Hepatocyte (in vitro differentiated cells): ENCODE measurements at regions not wholly inside any gene's neighbourhood (a gene's known extent, or its start where the extent isn't known, plus 50 kb on each side); places are given as distances from the start of the nearest gene placed in this dataset.

Experiments used
- DNase-seq: peaks from one replicate; pipeline ENCODE4 v3.0.0-alpha.2; 2016; ENCODE audit warnings: low spot score
- H2AFZ ChIP-seq: fragments of 200-600 bp; sonication (generic); 2 replicates; pipeline ENCODE4 v1.6.0; 2016; ENCODE audit warnings: antibody characterized with exemption, mild to moderate bottlenecking
- H3K27ac ChIP-seq: fragments of 200-600 bp; sonication (generic); 2 replicates; pipeline ENCODE4 v1.5.1; 2016; ENCODE audit warnings: mild to moderate bottlenecking
- H3K27me3 ChIP-seq: fragments of 200-600 bp; sonication (generic); 2 replicates; pipeline ENCODE4 v1.6.1; 2016
- H3K36me3 ChIP-seq: fragments of 200-600 bp; sonication (generic); replicated peaks from 2 replicates; pipeline ENCODE4 v1.5.1; 2016; ENCODE audit warnings: low read depth; ENCODE audit not compliant: insufficient read depth
- H3K4me1 ChIP-seq: fragments of 200-600 bp; sonication (generic); 2 replicates; pipeline ENCODE4 v1.5.1; 2016; ENCODE audit warnings: mild to moderate bottlenecking, moderate library complexity; ENCODE audit not compliant: insufficient read depth
- H3K4me2 ChIP-seq: fragments of 200-600 bp; sonication (generic); 2 replicates; pipeline ENCODE4 v1.6.0; 2016
- H3K4me3 ChIP-seq: fragments of 200-600 bp; sonication (generic); 2 replicates; pipeline ENCODE4 v1.5.1; 2016; ENCODE audit warnings: mild to moderate bottlenecking
- H3K79me2 ChIP-seq: fragments of 200-600 bp; sonication (generic); 2 replicates; pipeline ENCODE4 v1.6.0; 2017; ENCODE audit warnings: mild to moderate bottlenecking
- H3K9me2 ChIP-seq: fragments of 200-600 bp; sonication (generic); replicated peaks from 2 replicates; pipeline ENCODE4 v1.6.0; 2017; ENCODE audit warnings: mild to moderate bottlenecking; ENCODE audit not compliant: insufficient read depth
- H3K9me3 ChIP-seq: fragments of 200-600 bp; sonication (generic); 2 replicates; pipeline ENCODE4 v1.5.1; 2016; ENCODE audit warnings: low read depth, mild to moderate bottlenecking
- H4K20me1 ChIP-seq: fragments of 200-600 bp; sonication (generic); 2 replicates; pipeline ENCODE4 v1.6.0; 2016; ENCODE audit warnings: mild to moderate bottlenecking; ENCODE audit not compliant: insufficient read depth, poor library complexity, severe bottlenecking
- EZH2 ChIP-seq: fragments of 200-600 bp; sonication (generic); IDR thresholded peaks from 2 replicates; pipeline ENCODE4 v1.6.1; 2016; ENCODE audit warnings: antibody characterized with exemption, mild to moderate bottlenecking, borderline replicate concordance
- EZH2phosphoT487 ChIP-seq: fragments of 200-600 bp; sonication (generic); IDR thresholded peaks from one replicate; pipeline ENCODE4 v1.6.1; 2018; ENCODE audit warnings: antibody characterized with exemption, mild to moderate bottlenecking, low read depth, moderate library complexity; ENCODE audit not compliant: unreplicated experiment, severe bottlenecking
- WGBS: methylation state at CpG from one replicate; pipeline ENCODE4 v1.1.6; 2016; ENCODE audit warnings: low lambda C conversion rate; ENCODE audit errors: missing lambda C conversion rate; 5-methylcytosine and 5-hydroxymethylcytosine counted together
- TF ChIP-seq, protein P1 (sequence below): fragments of 200-600 bp; sonication (generic); IDR thresholded peaks from 2 replicates; pipeline ENCODE4 v1.5.1; 2016; ENCODE audit warnings: antibody characterized with exemption, mild to moderate bottlenecking; ENCODE audit not compliant: poor library complexity

DNA sequence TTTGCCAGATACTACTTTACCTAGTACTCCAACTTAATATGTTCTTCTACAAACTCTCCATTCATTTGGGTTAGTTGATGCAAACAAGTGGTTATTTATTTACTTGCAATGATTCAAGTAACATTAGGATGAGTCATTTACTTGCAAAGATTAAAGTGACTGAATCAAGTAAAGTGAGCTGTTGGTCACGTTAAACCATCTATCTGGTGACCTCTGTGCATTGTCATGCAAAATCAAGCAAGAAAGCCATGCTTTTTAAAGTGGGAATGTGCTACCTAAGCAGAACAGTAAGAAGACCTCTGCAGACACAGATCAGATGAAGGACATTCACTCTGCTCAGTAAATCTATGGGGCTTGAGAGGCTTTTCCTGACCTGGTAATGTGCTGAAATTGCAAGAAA is 254.7 kb downstream of the LRRIQ3 start:
- H3K27ac ChIP-seq, result no peak overlapping the region
- no peaks in the 10 kb centered on the region for H3K9me2 ChIP-seq
- H3K4me1 ChIP-seq, result no peaks in the 10 kb centered on the region
- no peaks in the 10 kb centered on the region for H3K9me3 ChIP-seq
- peak; percentile 3 for DNase-seq
- 8% methylated on average over 1 of the region's 1 CpG for WGBS
- no peaks in the 10 kb centered on the region for H4K20me1 ChIP-seq
- no peaks in the 10 kb centered on the region for H3K79me2 ChIP-seq
- no peaks in the 10 kb centered on the region for H3K27me3 ChIP-seq
- no peaks in the 10 kb centered on the region for H3K36me3 ChIP-seq
- no peak overlapping the region for H3K4me3 ChIP-seq
- TF ChIP-seq, protein P1, sequence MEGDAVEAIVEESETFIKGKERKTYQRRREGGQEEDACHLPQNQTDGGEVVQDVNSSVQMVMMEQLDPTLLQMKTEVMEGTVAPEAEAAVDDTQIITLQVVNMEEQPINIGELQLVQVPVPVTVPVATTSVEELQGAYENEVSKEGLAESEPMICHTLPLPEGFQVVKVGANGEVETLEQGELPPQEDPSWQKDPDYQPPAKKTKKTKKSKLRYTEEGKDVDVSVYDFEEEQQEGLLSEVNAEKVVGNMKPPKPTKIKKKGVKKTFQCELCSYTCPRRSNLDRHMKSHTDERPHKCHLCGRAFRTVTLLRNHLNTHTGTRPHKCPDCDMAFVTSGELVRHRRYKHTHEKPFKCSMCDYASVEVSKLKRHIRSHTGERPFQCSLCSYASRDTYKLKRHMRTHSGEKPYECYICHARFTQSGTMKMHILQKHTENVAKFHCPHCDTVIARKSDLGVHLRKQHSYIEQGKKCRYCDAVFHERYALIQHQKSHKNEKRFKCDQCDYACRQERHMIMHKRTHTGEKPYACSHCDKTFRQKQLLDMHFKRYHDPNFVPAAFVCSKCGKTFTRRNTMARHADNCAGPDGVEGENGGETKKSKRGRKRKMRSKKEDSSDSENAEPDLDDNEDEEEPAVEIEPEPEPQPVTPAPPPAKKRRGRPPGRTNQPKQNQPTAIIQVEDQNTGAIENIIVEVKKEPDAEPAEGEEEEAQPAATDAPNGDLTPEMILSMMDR, result no peak
- no peak for TF ChIP-seq EZH2
- TF ChIP-seq EZH2phosphoT487, result no peak
- H3K4me2 ChIP-seq, result no peak overlapping the region
- H2AFZ ChIP-seq, result no peak overlapping the region

DNA sequence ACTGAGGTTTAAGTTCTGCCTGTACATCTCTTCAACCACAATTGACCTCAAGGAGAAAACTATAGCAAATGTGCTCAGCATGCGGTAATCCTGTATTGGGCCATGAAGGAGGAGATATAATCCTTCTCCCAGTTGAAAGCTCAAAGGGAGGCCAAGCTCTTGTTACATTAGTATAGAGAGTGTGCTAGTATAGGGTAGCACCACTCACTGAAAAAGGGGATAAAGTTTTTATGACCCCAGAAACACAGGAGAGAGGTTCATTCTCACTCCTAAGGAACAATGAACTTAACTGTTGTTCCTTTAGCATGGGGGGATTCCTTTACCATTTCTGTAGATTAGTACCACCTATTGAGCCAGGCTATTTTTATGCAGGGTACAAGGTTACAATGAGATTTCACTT is 267.7 kb downstream of the LRRIQ3 start:
- no peak for TF ChIP-seq EZH2
- TF ChIP-seq, protein P1, result no peak
- WGBS, result 94% methylated on average over 1 of the region's 1 CpG
- no peak overlapping the region for H3K4me2 ChIP-seq

DNA sequence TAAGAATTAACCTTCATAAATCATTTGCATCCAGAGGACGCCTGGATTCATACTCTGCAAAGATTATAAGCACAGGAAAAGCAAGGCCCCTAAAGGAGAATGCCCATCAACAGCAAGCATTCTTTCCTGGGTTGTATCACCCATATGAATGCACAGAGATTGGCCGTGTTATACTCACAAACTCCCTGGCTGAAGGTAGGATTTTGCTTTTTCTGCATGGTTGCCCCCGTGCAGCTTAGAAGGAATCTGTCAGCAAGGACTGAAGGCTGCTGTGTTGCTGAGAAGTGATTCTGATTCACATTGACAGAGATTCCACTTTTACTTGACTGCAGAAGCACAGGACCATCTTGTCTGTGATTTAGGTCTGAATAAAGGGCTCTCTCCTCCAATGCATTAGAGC is 283.0 kb downstream of the LRRIQ3 start:
- H3K4me3 ChIP-seq, result no peak overlapping the region
- H2AFZ ChIP-seq, result no peak overlapping the region
- H3K4me2 ChIP-seq, result no peak overlapping the region
- no peaks in the 10 kb centered on the region for H3K36me3 ChIP-seq
- H3K9me3 ChIP-seq, result no peaks in the 10 kb centered on the region
- H3K27ac ChIP-seq, result no peak overlapping the region
- no peaks in the 10 kb centered on the region for H3K9me2 ChIP-seq
- no peaks in the 10 kb centered on the region for H3K4me1 ChIP-seq
- H4K20me1 ChIP-seq, result no peaks in the 10 kb centered on the region
- DNase-seq, result no peak
- TF ChIP-seq EZH2, result no peak
- TF ChIP-seq EZH2phosphoT487, result no peak
- TF ChIP-seq, protein P1, result no peak
- 59% methylated on average over 3 of the region's 3 CpGs for WGBS
- no peaks in the 10 kb centered on the region for H3K27me3 ChIP-seq
- H3K79me2 ChIP-seq, result no peaks in the 10 kb centered on the region

More for the DNA sequence above, 267.7 kb downstream of the LRRIQ3 start:
- no peaks in the 10 kb centered on the region for H4K20me1 ChIP-seq
- H2AFZ ChIP-seq, result no peak overlapping the region
- no peak for DNase-seq
- no peaks in the 10 kb centered on the region for H3K79me2 ChIP-seq
- H3K27ac ChIP-seq, result no peak overlapping the region
- no peaks in the 10 kb centered on the region for H3K4me1 ChIP-seq
- H3K4me3 ChIP-seq, result no peak overlapping the region
- no peaks in the 10 kb centered on the region for H3K9me2 ChIP-seq
- H3K9me3 ChIP-seq, result no peaks in the 10 kb centered on the region
- no peaks in the 10 kb centered on the region for H3K27me3 ChIP-seq
- H3K36me3 ChIP-seq, result no peaks in the 10 kb centered on the region

DNA sequence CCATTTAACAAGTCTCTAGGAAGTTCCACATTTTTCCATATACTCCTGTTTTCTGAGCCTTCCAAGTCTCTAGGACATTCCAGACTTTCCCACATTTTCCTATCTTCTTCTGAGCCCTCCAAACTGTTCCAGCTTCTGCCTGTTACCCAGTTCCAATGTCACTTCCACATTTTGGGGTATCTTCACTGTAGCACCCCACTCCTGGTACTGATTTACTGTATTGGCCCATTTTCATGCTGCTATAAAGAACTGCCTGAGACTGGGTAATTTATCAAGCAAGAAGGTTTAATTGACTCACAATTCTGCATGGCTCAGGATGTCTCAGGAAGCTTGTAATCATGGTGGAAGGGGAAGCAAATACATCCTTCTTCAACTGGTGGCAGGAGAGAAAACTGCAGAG is 285.0 kb downstream of the LRRIQ3 start:
- Histone ChIP-seq H2AFZ (no peak overlapping the region), H3K9me2 (no peaks in the 10 kb centered on the region), H4K20me1 (no peaks in the 10 kb centered on the region), H3K4me2 (no peak overlapping the region), H3K27ac (no peak overlapping the region), H3K4me3 (no peak overlapping the region), H3K4me1 (no peaks in the 10 kb centered on the region), H3K27me3 (no peaks in the 10 kb centered on the region), H3K79me2 (no peaks in the 10 kb centered on the region), H3K36me3 (no peaks in the 10 kb centered on the region), H3K9me3 (no peaks in the 10 kb centered on the region)
- no peak for TF ChIP-seq EZH2
- TF ChIP-seq, protein P1, result no peak
- no peak for TF ChIP-seq EZH2phosphoT487
- DNase-seq, result no peak
